Renal pelvis (tissue), 1 donor: ENCODE measurements at regions not wholly inside any gene's neighbourhood (a gene's known extent, or its start where the extent isn't known, plus 50 kb on each side); places are given as distances from the start of the nearest gene placed in this dataset.

Source experiments
- DNase-seq: peaks from one replicate; pipeline ENCODE4 v3.0.0-alpha.2; 2013

GRCh38 chr18:45227001-45227742 is 388.1 kb upstream of the SLC14A2 start:
- DNase-seq = no peak

DNA sequence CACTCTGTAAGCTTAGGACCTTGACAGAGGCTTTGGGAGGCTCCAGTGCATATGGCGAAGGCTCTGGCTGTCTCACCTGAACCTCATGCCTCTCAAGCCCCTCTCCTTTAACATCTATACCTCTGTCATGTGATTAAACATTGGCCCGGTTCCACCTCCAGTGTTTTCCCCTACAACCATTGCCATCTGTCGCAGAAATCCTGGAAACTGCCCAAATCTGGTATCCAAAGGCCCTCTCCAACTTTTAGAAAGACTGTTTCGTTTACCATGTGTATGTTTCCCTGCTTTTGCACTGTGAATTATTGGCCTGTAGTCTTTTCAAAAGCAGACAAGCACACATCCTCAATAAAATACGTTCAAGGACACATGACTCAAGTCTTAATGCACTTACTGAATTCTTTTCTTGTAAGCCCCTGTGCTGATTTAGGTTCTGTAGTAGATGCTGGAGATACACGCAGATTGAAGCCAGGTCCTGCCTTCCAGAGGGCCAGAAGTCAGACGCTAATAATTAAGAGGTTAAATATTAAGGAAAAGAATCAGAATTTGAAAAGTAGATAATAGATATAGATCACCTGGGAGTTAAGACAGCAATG is 386.4 kb upstream of the SLC14A2 start:
- DNase-seq = no peak

DNA sequence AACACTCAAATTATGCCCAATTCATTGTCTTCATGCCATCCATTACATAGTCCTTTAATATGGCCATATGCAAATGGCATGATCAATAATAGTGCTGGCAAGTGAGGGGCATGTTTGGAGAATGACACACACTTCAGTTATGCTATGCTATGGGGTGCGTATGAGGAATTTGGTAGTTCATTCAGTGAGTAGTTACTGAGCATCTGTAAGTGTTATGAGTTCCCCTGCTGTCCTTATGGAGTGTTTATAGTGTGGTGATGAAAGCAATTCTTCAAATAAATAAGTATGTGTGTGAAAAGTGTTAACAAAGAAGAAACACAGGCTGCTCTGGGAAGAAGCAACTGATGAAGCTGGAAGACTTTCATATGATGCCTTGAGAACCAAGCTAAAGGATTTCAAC is 383.7 kb upstream of the SLC14A2 start:
- no peak for DNase-seq

DNA sequence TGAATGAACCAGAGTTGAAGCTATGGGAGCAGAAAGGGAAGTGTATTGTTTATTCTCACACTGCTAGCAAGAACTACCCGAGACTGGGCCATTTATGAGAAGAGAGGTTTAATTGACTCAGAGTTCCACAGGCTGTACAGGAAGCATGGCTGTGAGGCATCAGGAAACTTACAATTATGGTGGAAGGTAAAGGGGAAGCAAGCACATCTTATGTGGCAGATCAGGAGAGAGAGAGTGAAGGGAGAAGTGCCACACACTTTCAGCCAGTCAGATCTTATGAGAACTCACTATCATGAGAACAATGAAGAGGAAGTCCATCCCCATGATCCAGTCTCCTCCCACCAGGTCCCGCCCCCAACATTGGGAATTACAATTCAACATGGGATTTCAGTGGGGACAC is 383.2 kb upstream of the SLC14A2 start:
- DNase-seq = no peak

DNA sequence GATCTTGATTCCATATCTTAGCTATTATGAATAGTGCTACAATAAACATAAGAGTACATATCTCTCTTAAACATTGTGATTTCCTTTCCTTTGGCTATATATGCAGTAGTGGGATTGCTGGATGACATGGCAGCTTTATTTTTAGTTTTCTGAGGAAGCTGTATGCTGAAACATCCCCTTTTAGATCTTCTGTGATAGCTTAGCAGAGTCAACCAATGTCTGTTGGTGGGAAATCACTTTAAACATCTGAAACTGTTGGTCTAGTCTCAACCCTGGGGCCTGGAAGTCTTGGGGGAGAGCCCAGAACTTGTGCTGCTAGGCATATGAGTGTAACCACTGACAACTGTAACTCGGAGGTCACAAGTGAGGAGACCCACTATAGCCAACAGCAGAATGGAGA is 378.6 kb upstream of the SLC14A2 start:
- DNase-seq = no peak

DNA sequence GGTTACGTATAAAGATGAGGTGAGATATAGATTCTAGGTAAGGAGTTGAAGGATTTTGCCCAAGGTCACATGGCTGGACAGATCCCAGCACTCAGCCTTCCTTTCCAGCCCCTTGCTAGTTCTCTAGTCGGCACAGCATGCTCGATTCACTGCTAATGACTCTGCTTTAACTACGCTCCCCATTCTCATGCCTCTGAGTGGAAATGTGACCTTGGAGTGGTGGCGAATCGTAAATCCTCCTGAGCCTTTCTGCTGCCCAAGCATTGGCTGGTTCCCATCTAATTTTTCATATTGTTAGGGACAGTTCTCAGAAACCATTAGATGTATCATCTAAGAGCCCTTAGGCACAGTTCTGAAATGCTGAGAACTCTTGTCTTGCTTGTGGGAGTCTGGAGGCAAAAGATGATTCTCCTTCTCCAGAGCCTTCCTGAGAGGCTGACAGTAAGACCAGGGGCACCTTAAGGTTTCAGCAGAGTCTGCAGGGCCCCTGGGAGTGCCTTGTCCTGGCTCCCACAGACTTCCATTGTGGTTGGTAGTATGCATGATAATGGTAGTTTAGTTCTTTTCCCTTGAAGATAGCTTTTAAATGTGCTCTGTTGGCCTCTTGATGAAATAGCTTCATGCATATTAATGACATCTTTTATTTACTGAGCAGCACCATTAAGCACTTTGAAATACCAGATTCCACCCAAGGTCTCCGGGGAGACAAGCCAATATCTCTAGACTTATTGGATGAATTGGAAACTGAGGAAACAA is 377.8 kb upstream of the SLC14A2 start:
- DNase-seq = no peak

DNA sequence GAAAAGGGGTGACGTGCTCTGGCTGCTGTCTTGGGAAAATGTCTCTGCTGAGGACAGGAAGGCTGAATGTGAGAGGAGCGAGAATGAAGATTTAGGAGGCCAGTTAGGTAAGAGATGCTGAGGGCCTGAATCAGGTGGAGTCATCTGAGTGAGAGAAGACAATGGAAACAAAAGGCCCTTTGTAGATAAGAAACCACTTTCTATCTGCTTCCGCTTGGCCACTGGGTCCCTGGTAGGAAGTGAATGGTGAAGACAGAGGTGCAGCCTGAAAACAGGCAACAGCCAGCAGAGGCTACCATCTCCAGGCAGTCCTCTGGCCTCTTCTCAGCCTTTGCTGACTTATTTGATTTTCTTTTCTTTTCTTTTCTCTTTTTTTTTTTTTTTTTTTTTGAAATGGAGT is 374.0 kb upstream of the SLC14A2 start:
- no peak for DNase-seq

DNA sequence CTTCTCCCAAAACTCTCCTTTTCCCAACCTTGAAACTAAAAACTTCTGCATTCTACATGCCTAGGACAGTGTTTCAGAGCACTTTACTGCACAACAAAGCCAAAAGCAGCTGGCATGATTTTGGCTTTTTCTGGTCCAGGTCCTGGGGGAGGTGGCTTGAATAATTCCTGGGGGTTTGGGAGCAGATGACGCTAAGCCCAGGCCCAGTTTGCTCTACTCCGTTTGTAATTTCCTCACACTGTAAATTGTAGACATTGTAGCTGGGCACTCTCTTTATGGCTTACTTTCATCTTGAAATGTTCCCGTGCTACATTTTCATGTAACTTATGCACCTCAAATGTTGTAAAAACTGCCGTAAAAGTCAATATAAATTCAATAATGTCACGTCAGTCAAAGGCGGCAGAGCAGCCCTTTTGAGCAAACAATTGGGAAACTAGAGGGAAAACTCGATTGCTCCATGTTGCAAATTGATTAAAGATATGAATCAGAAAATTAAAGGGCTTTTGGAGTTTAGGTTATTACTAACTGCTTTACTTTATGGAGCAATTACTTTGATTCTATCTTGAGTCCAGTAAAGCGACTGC is 373.2 kb upstream of the SLC14A2 start:
- DNase-seq = no peak

GRCh38 chr18:45243340-45244110 is 371.8 kb upstream of the SLC14A2 start:
- no peak for DNase-seq

- DNase-seq = no peak
Measured at GRCh38 chr18:45245091-45245511, 370.2 kb upstream of the SLC14A2 start.

DNA sequence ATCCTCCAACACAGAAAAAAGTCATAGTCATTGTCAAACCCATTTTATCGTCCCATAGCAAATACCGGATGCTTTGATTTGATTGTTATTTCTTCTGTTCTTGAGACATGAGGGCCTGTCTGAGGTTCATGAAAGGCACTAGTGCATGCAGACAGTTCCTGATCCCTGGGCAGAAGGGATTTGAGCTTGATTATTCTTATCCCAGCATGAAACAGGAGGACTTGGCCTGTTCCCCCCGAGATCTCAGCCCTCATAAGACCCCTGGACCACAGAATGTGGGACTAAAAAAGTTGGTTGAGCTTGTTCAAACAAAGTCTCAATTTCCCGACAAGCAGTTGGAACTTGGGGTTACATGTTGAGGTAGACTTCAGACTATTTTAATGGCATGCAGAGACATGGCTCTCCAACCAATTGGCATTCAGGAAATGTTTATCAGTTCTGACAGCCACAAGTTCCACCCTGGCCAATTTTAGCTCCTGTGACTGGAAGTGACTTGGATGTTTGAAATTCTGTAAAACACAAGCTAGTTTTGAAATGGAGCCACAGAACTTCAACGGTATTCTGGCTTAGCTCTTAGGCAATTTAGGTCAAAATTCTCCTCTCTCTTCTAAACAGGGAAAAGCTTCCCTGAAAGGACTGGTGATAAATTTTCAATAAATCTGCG is 366.9 kb upstream of the SLC14A2 start:
- DNase-seq = no peak

- no peak for DNase-seq
Measured at GRCh38 chr18:45249246-45249661, 366.0 kb upstream of the SLC14A2 start.

- DNase-seq = no peak
Measured at GRCh38 chr18:45250479-45250878, 364.8 kb upstream of the SLC14A2 start.

DNA sequence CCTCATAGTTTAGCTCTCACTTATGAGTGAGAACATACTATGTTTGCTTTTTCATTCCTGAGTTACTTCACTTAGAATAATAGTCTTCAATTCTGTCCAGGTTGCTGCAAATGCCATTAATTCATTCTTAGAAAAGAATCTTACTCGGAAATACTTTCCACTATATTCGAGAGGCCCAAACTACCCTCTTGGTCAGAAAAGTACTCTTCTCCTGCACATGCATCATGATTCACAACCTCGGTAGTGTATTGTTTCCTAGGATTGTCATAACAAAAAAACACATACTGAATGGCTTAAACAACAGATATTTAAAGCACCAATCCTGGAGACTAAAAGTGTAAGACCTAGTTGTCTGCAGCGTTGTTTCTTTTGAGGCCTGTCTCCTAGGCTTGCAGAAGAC is 364.0 kb upstream of the SLC14A2 start:
- no peak for DNase-seq

GRCh38 chr18:45252474-45252873 is 362.8 kb upstream of the SLC14A2 start:
- DNase-seq = no peak

DNA sequence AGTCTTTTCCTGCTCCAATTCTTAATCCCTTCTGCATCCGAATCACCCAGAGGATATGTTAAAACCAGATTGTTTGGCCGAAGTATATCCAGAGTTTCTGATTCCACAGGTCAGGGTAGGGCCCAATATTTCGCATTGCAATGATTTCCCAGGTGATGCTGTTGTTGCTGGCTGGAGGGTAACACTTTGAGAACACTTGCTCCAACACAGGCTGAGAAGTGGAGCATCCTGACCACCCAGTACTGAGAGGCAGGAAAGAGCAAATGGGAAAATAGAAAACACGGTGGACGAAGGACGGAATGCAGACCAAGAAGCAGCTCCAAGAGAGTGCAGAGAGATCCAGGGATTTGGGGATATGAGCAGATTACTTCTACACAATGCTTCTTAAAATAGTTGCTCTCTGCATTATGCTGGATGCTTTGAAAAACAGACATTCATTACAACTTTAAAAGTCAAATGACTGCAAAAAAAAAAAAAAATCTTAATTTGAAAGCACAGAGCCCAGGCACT is 362.2 kb upstream of the SLC14A2 start:
- DNase-seq = no peak

- DNase-seq = no peak
Measured at GRCh38 chr18:45253973-45254708, 361.1 kb upstream of the SLC14A2 start.

GRCh38 chr18:45254709-45255082 is 360.6 kb upstream of the SLC14A2 start:
- no peak for DNase-seq

DNA sequence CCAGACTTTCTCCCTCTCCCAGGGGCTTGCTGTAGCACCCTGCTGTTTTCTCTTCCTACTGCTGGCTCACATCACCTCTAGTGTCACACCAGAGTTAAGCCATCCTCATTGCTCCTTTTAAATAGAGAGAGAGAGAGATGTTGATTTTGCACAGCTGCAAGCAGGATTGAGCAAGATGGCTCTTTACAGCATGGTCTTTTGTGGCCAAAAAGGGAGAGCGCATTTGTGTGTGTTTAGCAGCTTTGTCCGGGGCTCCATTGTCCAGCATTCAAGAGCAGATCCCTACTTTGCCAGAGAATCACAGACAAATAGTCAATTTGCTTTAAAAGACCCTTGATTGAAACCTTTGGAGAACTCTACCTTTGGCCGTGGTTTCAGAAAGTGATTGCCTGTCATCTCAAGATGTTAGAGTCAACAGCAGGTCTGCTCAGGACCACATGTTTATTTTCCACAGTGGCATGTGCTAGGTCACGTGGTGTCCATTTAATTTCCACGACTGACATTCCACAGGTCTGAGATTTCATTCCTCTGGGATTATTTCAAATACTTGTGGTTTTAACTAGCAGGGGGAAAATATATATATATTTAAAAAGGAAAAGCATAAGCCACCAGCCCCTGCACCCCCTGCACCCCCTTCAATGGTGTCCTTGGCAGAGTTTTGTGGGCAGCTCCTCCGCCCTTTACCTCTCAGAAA is 359.9 kb upstream of the SLC14A2 start:
- no peak for DNase-seq

DNA sequence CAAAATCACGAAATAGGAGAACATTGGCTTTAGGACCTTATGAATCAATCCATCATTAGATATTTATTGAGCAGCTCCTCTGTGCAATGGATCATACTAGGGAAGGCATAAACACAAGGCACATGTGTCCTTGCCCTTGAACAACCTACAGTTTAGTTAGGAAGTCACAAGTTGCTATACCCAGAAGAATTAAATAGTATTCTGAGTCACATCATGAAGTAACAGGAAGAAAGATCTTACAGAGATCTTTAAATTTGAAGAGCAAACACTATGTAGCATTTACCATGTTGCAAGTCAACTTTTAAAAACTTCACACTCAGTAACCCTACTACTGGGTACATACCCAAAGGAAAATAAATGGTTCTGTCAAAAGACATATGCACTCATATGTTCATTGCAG is 355.2 kb upstream of the SLC14A2 start:
- no peak for DNase-seq
